OCI-LY7 (cell line): ENCODE measurements at regions not wholly inside any gene's neighbourhood (a gene's known extent, or its start where the extent isn't known, plus 50 kb on each side); places are given as distances from the start of the nearest gene placed in this dataset.

Source experiments
- BruUV-seq: library from RNA; stranded (reverse); fragments of 400-500 nt; replicated peaks from 2 replicates; lab custom pipeline; 2021; lab: Mats Ljungman, UMichigan
- CTCF ChIA-PET: fragments of 300-600 bp; sonication (Branson Sonifier 250); formaldehyde crosslinking; loops from one replicate; lab custom pipeline; 2022; ENCODE audit warnings: antibody characterized with exemption; ENCODE audit not compliant: unreplicated experiment; lab: Charles Lee
- POLR2A ChIA-PET: fragments of 300-600 bp; sonication (Branson Sonifier 250); formaldehyde crosslinking; loops from one replicate; lab custom pipeline; 2022; ENCODE audit warnings: antibody characterized with exemption; lab: Charles Lee
- DNase-seq: peaks from one replicate; pipeline ENCODE4 v3.0.0-alpha.2; 2015; ENCODE audit warnings: low spot score
- H2AFZ ChIP-seq: fragments of 200-600 bp; sonication (generic), shearing (Covaris generic); 2 replicates; pipeline ENCODE4 v1.6.1; 2014; ENCODE audit warnings: mild to moderate bottlenecking, antibody characterized with exemption, low read length, moderate library complexity
- H3K27ac ChIP-seq: fragments of 200-600 bp; sonication (generic); 2 replicates; pipeline ENCODE4 v1.5.1; 2014; ENCODE audit warnings: mixed run types, low read depth, mild to moderate bottlenecking, moderate library complexity, low read length, inconsistent platforms; ENCODE audit not compliant: poor library complexity, severe bottlenecking
- H3K36me3 ChIP-seq: fragments of 200-600 bp; sonication (generic); 2 replicates; pipeline ENCODE4 v1.6.1; 2014; ENCODE audit warnings: mild to moderate bottlenecking, antibody characterized with exemption, low read length, moderate library complexity, mixed read lengths; ENCODE audit not compliant: insufficient read depth
- H3K4me1 ChIP-seq: fragments of 200-600 bp; sonication (generic); 2 replicates; pipeline ENCODE4 v1.5.1; 2014; ENCODE audit warnings: mild to moderate bottlenecking, low read length; ENCODE audit not compliant: insufficient read depth, poor library complexity, severe bottlenecking
- H3K4me2 ChIP-seq: fragments of 200-600 bp; sonication (generic); 2 replicates; pipeline ENCODE4 v1.6.1; 2014; ENCODE audit warnings: mild to moderate bottlenecking, low read length
- H3K4me3 ChIP-seq: fragments of 200-600 bp; sonication (generic); 2 replicates; pipeline ENCODE4 v1.5.1; 2014; ENCODE audit warnings: mild to moderate bottlenecking, low read depth, low read length; ENCODE audit not compliant: poor library complexity, severe bottlenecking
- H3K79me2 ChIP-seq: fragments of 200-600 bp; sonication (generic); 2 replicates; pipeline ENCODE4 v1.6.1; 2016; ENCODE audit warnings: low read depth, mild to moderate bottlenecking, low read length, moderate library complexity, mixed read lengths; ENCODE audit not compliant: insufficient read depth
- H3K9me2 ChIP-seq: fragments of 200-600 bp; sonication (generic); 2 replicates; pipeline ENCODE4 v1.6.1; 2016; ENCODE audit warnings: mild to moderate bottlenecking, low read length, mixed read lengths; ENCODE audit not compliant: insufficient read depth
- H3K9me3 ChIP-seq: fragments of 200-600 bp; sonication (generic); 2 replicates; pipeline ENCODE4 v1.6.1; 2014; ENCODE audit warnings: mild to moderate bottlenecking, mixed run types, low read length, mixed read lengths
- H4K20me1 ChIP-seq: fragments of 200-600 bp; sonication (generic); 2 replicates; pipeline ENCODE4 v1.6.1; 2014; ENCODE audit warnings: mild to moderate bottlenecking, antibody characterized with exemption, low read length, moderate library complexity, mixed read lengths; ENCODE audit not compliant: insufficient read depth
- EZH2phosphoT487 ChIP-seq: fragments of 200-600 bp; sonication (generic); IDR thresholded peaks from 2 replicates; pipeline ENCODE4 v1.6.1; 2018; ENCODE audit warnings: low read depth, borderline replicate concordance, mild to moderate bottlenecking, mixed run types, antibody characterized with exemption, low read length, moderate library complexity, mixed read lengths
- intact Hi-C: fragments of 100-400 bp; cut with micrococcal nuclease; formaldehyde crosslinking; loops from one replicate; pipeline ENCODE4 v1.10.0; 2022; ENCODE audit not compliant: unreplicated experiment
- TF ChIP-seq, protein P1 (sequence below): fragments of 200-600 bp; sonication (generic); conservative IDR thresholded peaks from 2 replicates; pipeline ENCODE4 v1.5.1; 2014; ENCODE audit warnings: mild to moderate bottlenecking, antibody characterized with exemption, low read length, moderate library complexity, mixed read lengths

DNA sequence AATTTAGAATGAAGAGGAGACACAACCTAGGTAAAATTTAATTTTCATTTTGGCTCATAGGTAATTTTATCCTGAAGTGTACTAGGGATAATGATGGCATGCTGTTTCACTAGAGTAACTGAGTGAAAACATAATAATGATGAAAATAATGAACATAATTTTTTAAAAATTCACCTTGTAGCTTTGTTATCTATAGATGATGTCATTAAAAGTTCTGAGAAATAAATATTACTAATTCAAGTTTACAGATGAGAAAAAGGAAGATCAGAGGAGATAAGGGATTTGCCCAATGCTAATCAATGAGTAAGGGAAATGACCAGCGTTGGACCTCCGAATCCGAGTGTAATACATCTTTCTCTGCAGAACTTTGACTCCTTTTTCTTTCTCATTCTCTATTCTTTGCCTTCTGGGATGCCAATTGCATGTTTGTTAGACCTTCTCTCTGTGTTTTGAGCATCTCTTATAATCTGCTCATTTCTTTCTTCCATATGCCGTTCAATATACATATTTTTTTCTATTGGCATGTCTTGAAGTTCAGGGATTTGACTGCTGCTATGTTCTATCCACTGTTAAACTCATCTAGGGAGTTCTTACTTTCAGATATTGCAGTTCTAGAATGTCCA lies 186.5 kb downstream of the SNX19 start:
- TF ChIP-seq, protein P1, sequence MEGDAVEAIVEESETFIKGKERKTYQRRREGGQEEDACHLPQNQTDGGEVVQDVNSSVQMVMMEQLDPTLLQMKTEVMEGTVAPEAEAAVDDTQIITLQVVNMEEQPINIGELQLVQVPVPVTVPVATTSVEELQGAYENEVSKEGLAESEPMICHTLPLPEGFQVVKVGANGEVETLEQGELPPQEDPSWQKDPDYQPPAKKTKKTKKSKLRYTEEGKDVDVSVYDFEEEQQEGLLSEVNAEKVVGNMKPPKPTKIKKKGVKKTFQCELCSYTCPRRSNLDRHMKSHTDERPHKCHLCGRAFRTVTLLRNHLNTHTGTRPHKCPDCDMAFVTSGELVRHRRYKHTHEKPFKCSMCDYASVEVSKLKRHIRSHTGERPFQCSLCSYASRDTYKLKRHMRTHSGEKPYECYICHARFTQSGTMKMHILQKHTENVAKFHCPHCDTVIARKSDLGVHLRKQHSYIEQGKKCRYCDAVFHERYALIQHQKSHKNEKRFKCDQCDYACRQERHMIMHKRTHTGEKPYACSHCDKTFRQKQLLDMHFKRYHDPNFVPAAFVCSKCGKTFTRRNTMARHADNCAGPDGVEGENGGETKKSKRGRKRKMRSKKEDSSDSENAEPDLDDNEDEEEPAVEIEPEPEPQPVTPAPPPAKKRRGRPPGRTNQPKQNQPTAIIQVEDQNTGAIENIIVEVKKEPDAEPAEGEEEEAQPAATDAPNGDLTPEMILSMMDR = no peak
- TF ChIP-seq EZH2phosphoT487 = no peak
- no TSS peak for BruUV-seq
- Histone ChIP-seq H3K79me2 (no peaks in the 10 kb centered on the region), H2AFZ (no peak overlapping the region), H3K27ac (no peak overlapping the region), H3K4me1 (no peaks in the 10 kb centered on the region), H3K9me2 (no peaks in the 10 kb centered on the region), H4K20me1 (no peaks in the 10 kb centered on the region), H3K4me3 (no peak overlapping the region), H3K4me2 (no peak overlapping the region), H3K9me3 (no peaks in the 10 kb centered on the region), H3K36me3 (no peaks in the 10 kb centered on the region)
- POLR2A ChIA-PET = no interaction called here
- CTCF ChIA-PET = no interaction called here
- intact Hi-C loops = no loop called here
- DNase-seq = no peak

DNA sequence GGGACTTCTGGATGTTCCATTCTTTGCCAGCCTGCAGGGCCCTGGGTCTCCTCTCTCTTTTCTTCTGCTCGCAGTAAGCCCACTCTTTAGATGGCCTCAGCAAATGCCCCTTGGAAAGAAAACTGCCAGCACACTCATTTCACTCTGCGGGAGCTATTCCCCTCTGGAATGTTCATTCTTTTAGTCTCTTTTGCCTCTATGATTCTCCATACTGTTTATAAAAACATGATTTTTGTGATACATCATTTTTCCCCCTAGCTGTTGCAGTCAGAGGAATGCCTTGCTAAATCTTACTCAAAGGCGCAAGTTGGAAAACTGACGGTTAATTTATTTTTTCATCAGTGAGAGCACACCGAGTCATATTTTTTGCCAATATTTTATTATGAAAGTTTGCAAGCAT lies 184.9 kb downstream of the SNX19 start:
- H3K4me2 ChIP-seq = no peak overlapping the region
- no TSS peak for BruUV-seq
- ChIA-PET POLR2A (no interaction called here), CTCF (no interaction called here)
- no peak overlapping the region for H3K27ac ChIP-seq
- no peaks in the 10 kb centered on the region for H3K9me2 ChIP-seq
- H3K36me3 ChIP-seq = no peaks in the 10 kb centered on the region
- intact Hi-C loops = no loop called here
- DNase-seq = no peak
- TF ChIP-seq, protein P1 = no peak
- TF ChIP-seq EZH2phosphoT487 = no peak
- no peaks in the 10 kb centered on the region for H4K20me1 ChIP-seq
- no peak overlapping the region for H2AFZ ChIP-seq
- no peaks in the 10 kb centered on the region for H3K79me2 ChIP-seq
- no peak overlapping the region for H3K4me3 ChIP-seq
- no peaks in the 10 kb centered on the region for H3K9me3 ChIP-seq
- no peaks in the 10 kb centered on the region for H3K4me1 ChIP-seq

DNA sequence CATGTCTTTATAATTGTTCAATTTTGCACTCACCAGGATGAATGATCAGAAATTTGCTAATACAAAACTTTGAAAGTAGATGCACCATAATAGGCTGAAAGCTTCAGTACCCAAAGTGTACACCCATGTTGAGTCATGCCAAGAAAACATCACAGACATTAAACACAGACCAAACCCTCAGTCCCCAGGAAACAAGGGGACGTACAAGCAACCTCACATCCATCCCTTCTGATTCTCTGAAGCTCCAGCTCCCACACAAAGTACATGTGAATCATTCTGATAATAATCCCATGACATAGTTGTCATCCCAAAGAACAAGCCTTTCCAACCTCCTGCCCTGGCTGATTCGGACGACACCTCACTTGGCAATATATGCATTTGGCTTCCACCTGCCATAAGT lies 183.8 kb downstream of the SNX19 start:
- no peak overlapping the region for H3K4me3 ChIP-seq
- H3K4me2 ChIP-seq = no peak overlapping the region
- H3K9me2 ChIP-seq = no peaks in the 10 kb centered on the region
- CTCF ChIA-PET = no interaction called here
- no peak overlapping the region for H3K27ac ChIP-seq
- no peaks in the 10 kb centered on the region for H4K20me1 ChIP-seq
- DNase-seq = no peak
- no peaks in the 10 kb centered on the region for H3K9me3 ChIP-seq
- POLR2A ChIA-PET = no interaction called here
- H3K4me1 ChIP-seq = peaks cover 4% of the 10 kb centered on the region
- TF ChIP-seq, protein P1 = no peak
- no peak for TF ChIP-seq EZH2phosphoT487
- intact Hi-C loops = no loop called here
- H3K79me2 ChIP-seq = no peaks in the 10 kb centered on the region
- H2AFZ ChIP-seq = no peak overlapping the region
- H3K36me3 ChIP-seq = no peaks in the 10 kb centered on the region
- BruUV-seq = no TSS peak
